Sigmoid colon (tissue), 6 donors: ENCODE measurements at regions not wholly inside any gene's neighbourhood (a gene's known extent, or its start where the extent isn't known, plus 50 kb on each side); places are given as distances from the start of the nearest gene placed in this dataset.

Experiments
- DNase-seq: peaks from one replicate; pipeline ENCODE4 v3.0.0-alpha.2; 2019
- H3K27ac ChIP-seq, 4 donors: fragments of 200-600 bp; sonication (generic); one replicate each; pipeline ENCODE4 v1.5.1; 2016 to 2019; ENCODE audit warnings: mild to moderate bottlenecking in 1 of 4
- H3K27me3 ChIP-seq, 3 donors: fragments of 200-600 bp; sonication (generic); one replicate each; pipeline ENCODE4 v1.5.1; 2019; ENCODE audit warnings: mild to moderate bottlenecking in 1 of 3
- H3K36me3 ChIP-seq, 4 donors: fragments of 200-600 bp; sonication (generic); one replicate each; pipeline ENCODE4 v1.5.1; 2016 to 2019
- H3K4me1 ChIP-seq, 4 donors: fragments of 200-600 bp; sonication (generic); one replicate each; pipeline ENCODE4 v1.5.1; 2017 to 2019
- H3K4me3 ChIP-seq, 4 donors: fragments of 200-600 bp; sonication (generic); one replicate each; pipeline ENCODE4 v1.5.1; 2017 to 2019; ENCODE audit warnings: mild to moderate bottlenecking in 2 of 4, moderate library complexity in 1 of 4
- H3K9me3 ChIP-seq, 4 donors: fragments of 200-600 bp in 3 of 4; sonication (generic) in 3 of 4; one replicate each; pipeline versions ENCODE4 v1.5.1 to v1.6.1; 2013 to 2019
- EP300 ChIP-seq, 4 donors: sonication (generic); formaldehyde crosslinking; IDR thresholded peaks; one replicate each; pipeline ENCODE4 v1.6.1; 2017; ENCODE audit warnings: antibody characterized with exemption in 4 of 4
- POLR2A ChIP-seq, 2 donors: fragments of 450-650 bp; IDR thresholded peaks; one replicate each; pipeline ENCODE4 v1.6.1; 2016; ENCODE audit warnings: antibody characterized with exemption in 2 of 2, mild to moderate bottlenecking in 2 of 2, moderate library complexity in 2 of 2
- POLR2AphosphoS5 ChIP-seq, 4 donors: sonication (generic); formaldehyde crosslinking; IDR thresholded peaks; one replicate each; pipeline ENCODE4 v1.6.1; 2017; ENCODE audit warnings: antibody characterized with exemption in 4 of 4
- WGBS, 2 donors: extraction: QIAGEN DNeasy Blood & Tissue Kit; methylation state at CpG; one replicate each; pipeline ENCODE4 v1.1.7; 2013; 5-methylcytosine and 5-hydroxymethylcytosine counted together
- intact Hi-C: fragments of 100-400 bp; cut with DNase I; formaldehyde crosslinking; loops from one replicate; pipeline ENCODE4 v1.15.1; 2023
- TF ChIP-seq, protein P1 (sequence below), 4 experiments: fragments of 450-650 bp in 3 of 4; fragments of 200-600 bp in 1 of 4; IDR thresholded peaks; one replicate each; pipeline ENCODE4 v1.5.1; 2016 to 2019; ENCODE audit warnings: antibody characterized with exemption in 4 of 4, mild to moderate bottlenecking in 3 of 4, moderate library complexity in 2 of 4
- donor health status: healthy with polysubstance abuse.
- donor health status: healthy.

DNA sequence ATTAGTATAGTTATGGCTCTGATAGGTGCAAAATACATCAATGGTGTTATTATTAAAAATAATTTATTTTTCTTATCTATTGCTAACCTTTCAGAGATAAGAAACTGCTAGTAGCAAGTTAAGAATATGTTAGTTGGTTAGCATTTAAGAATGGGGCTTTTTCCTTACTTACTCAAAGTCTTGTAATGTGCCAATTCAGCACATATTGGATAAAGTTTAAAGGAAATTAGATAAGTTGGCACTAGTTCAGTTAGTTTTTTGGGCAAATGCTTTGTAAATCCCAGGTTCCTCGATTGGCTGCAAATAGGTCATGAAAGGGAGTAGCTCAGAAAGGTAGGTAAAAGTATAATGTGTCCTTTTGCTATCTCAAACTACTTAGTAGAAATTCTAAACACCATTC lies 2806.7 kb downstream of the PCDH9 start:
- TF ChIP-seq POLR2AphosphoS5 (IDR thresholded peaks at IDR 0.05) (no peak), EP300 (IDR thresholded peaks at IDR 0.05) (no peak), POLR2A (IDR thresholded peaks at IDR 0.05) (no peak)
- TF ChIP-seq, protein P1, sequence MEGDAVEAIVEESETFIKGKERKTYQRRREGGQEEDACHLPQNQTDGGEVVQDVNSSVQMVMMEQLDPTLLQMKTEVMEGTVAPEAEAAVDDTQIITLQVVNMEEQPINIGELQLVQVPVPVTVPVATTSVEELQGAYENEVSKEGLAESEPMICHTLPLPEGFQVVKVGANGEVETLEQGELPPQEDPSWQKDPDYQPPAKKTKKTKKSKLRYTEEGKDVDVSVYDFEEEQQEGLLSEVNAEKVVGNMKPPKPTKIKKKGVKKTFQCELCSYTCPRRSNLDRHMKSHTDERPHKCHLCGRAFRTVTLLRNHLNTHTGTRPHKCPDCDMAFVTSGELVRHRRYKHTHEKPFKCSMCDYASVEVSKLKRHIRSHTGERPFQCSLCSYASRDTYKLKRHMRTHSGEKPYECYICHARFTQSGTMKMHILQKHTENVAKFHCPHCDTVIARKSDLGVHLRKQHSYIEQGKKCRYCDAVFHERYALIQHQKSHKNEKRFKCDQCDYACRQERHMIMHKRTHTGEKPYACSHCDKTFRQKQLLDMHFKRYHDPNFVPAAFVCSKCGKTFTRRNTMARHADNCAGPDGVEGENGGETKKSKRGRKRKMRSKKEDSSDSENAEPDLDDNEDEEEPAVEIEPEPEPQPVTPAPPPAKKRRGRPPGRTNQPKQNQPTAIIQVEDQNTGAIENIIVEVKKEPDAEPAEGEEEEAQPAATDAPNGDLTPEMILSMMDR (IDR thresholded peaks at IDR 0.05), result no peak
- Histone ChIP-seq H3K9me3 (no peaks in the 10 kb centered on the region), H3K4me3 (no peak overlapping the region), H3K27ac (no peak overlapping the region), H3K36me3 (no peaks in the 10 kb centered on the region), H3K27me3 (no peaks in the 10 kb centered on the region), H3K4me1 (no peaks in the 10 kb centered on the region)
- DNase-seq, result no peak
- intact Hi-C loops, result no loop called here
- WGBS, 2 donors, result 68 to 84% methylated on average over 1 of the region's 1 CpG

DNA sequence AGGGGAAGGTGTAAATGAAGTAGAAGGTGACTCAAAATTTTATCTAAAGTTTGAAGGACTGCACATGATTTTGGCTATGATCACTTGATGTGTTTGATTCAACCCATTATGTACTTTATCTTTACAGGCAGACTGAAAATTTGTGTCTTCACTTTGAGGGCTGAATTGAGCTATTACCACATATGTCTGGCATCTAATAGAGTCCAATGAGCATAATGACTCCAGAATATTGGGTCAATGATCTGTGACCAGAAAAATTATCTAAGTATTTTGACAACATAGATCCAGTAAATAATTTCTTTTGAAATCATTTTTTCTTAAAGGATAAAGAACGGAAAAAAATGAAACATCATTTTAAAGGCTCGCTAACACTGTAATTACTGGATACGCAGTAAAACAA lies 2810.0 kb downstream of the PCDH9 start:
- 93 to 94% methylated on average over 3 of the region's 3 CpGs for WGBS, 2 donors
- H3K4me1 ChIP-seq, result no peaks in the 10 kb centered on the region
- DNase-seq, result no peak
- no peak for TF ChIP-seq EP300 (IDR thresholded peaks at IDR 0.05)
- TF ChIP-seq, protein P1 (IDR thresholded peaks at IDR 0.05), result no peak
- TF ChIP-seq POLR2AphosphoS5 (IDR thresholded peaks at IDR 0.05), result no peak
- no peak for TF ChIP-seq POLR2A (IDR thresholded peaks at IDR 0.05)
- no peaks in the 10 kb centered on the region for H3K9me3 ChIP-seq
- H3K27me3 ChIP-seq, result no peaks in the 10 kb centered on the region
- no peak overlapping the region for H3K4me3 ChIP-seq
- no peak overlapping the region for H3K27ac ChIP-seq
- intact Hi-C loops, result no loop called here
- H3K36me3 ChIP-seq, result no peaks in the 10 kb centered on the region

DNA sequence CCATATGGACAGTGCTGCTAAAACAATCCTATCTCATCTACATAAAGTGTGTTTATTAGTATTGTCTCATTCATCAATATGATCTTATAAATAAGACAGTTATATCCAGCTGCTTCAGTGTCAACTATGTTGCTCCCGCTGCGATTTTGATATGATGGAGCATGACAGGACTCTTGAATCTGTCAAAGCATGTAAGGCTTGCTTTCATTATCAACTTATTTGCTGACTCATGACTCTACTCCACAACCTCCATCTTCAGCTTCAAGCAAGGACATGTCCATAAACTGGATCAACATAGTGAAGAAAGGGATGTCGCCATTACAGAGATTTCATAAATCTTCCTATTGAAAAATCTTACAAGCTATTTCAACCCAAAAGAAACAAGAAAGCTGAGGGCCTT lies 2812.6 kb downstream of the PCDH9 start:
- H3K27me3 ChIP-seq, result no peaks in the 10 kb centered on the region
- no peak overlapping the region for H3K4me3 ChIP-seq
- no peaks in the 10 kb centered on the region for H3K9me3 ChIP-seq
- DNase-seq, result no peak
- intact Hi-C loops, result no loop called here
- no peaks in the 10 kb centered on the region for H3K4me1 ChIP-seq
- TF ChIP-seq, protein P1 (IDR thresholded peaks at IDR 0.05), result no peak
- TF ChIP-seq EP300 (IDR thresholded peaks at IDR 0.05), result no peak
- TF ChIP-seq POLR2A (IDR thresholded peaks at IDR 0.05), result no peak
- no peak for TF ChIP-seq POLR2AphosphoS5 (IDR thresholded peaks at IDR 0.05)
- no peak overlapping the region for H3K27ac ChIP-seq
- H3K36me3 ChIP-seq, result no peaks in the 10 kb centered on the region
- 89% methylated on average over 3 of the region's 3 CpGs for WGBS, 2 donors

DNA sequence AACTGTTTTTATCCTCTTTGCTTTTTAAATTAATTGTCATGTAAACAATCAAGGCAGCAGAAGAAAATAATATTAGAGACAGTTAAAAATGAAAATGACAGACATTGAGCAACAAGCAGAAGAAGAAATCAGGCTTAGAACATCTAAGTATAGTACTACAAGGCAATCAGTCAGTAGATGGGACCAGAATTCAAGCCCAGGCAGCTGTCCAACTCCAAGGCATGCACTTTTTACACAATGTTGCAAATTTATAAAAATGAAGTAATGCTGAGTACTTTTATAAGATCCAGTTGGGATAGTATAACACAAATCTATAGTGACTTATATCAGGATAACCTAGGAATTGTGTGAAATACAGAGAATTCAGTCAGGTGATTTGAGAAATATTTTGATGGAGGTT lies 2815.8 kb downstream of the PCDH9 start:
- Histone ChIP-seq H3K4me3 (no peak overlapping the region), H3K4me1 (no peaks in the 10 kb centered on the region), H3K27me3 (no peaks in the 10 kb centered on the region), H3K36me3 (no peaks in the 10 kb centered on the region), H3K27ac (no peak overlapping the region), H3K9me3 (no peaks in the 10 kb centered on the region)
- TF ChIP-seq, protein P1 (IDR thresholded peaks at IDR 0.05), result no peak
- TF ChIP-seq EP300 (IDR thresholded peaks at IDR 0.05) (no peak), POLR2AphosphoS5 (IDR thresholded peaks at IDR 0.05) (no peak), POLR2A (IDR thresholded peaks at IDR 0.05) (no peak)
- intact Hi-C loops, result no loop called here
- no peak for DNase-seq

DNA sequence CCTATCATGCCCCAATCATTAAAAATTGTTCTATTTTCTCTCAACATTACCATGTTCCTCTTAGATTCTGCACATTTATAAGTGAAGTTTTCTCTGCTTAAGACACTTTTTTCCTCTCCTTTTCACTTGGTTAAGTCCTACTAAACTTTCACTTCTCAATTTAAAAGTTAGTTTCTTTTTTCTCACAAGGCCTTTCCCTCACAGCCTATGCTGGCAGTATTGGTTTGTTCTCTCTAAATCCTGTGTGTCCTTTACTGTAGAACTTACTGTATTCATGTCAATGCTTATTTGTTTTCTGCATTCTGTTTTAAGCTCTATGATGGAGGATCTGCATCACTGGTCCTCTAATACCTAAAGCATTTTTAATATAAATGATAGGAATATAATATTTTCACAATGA lies 2816.6 kb downstream of the PCDH9 start:
- H3K4me3 ChIP-seq, result no peak overlapping the region
- H3K27ac ChIP-seq, result no peak overlapping the region
- no peak for DNase-seq
- H3K27me3 ChIP-seq, result no peaks in the 10 kb centered on the region
- H3K9me3 ChIP-seq, result no peaks in the 10 kb centered on the region
- H3K4me1 ChIP-seq, result no peaks in the 10 kb centered on the region
- no peak for TF ChIP-seq EP300 (IDR thresholded peaks at IDR 0.05)
- TF ChIP-seq POLR2AphosphoS5 (IDR thresholded peaks at IDR 0.05), result no peak
- TF ChIP-seq, protein P1 (IDR thresholded peaks at IDR 0.05), result no peak
- TF ChIP-seq POLR2A (IDR thresholded peaks at IDR 0.05), result no peak
- no peaks in the 10 kb centered on the region for H3K36me3 ChIP-seq
- intact Hi-C loops, result no loop called here
